ENCODE measurements at regions not wholly inside any gene's neighbourhood (a gene's known extent, or its start where the extent isn't known, plus 50 kb on each side); places are given as distances from the start of the nearest gene placed in this dataset.

DNA sequence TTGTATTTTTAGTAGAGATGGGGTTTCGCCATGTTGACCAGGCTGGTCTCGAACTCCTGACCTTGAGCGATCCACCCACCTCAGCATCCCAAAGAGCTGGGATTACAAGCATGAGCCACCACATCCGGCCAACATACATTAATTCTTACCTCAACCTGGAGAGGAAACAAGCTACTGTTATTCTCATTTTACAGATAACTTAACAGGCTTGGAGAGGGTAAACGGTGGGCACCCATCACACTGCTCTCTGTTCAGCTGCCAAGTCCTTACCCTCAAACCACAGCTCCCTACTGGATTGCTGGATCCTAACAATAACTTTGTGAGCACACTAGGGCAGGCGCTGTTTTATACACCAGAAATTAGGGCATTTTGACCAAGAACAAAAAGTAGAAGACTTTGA, 93.6 kb upstream of the BARHL2 start:
- H3K4me3 ChIP-seq (ENCODE audit: low read length), result no peak overlapping the region
- Mint-ChIP-seq H3K4me1 (peaks cover 8% of the 10 kb centered on the region), H3K36me3 (ENCODE audit: low read depth) (peaks cover 2% of the 10 kb centered on the region), H3K27ac (no peak overlapping the region), H3K27me3 (ENCODE audit: insufficient read depth) (peaks cover 26% of the 10 kb centered on the region), H3K4me3 (no peak overlapping the region), H3K9me3 (peaks cover 2% of the 10 kb centered on the region)
- no peaks in the 10 kb centered on the region for H3K27me3 ChIP-seq (ENCODE audit: control insufficient read depth, insufficient read depth, low read length, poor library complexity, severe bottlenecking)
- H3K9ac ChIP-seq (ENCODE audit: extremely low read depth, low read length, poor library complexity, severe bottlenecking), result no peak overlapping the region
- no peaks in the 10 kb centered on the region for H3K9me3 ChIP-seq (ENCODE audit: control insufficient read depth, low read length)
- H3K36me3 ChIP-seq (ENCODE audit: control insufficient read depth, insufficient read depth, low read length), result no peaks in the 10 kb centered on the region
- no peaks in the 10 kb centered on the region for H3K4me1 ChIP-seq (ENCODE audit: control insufficient read depth, insufficient read depth, low read length)
- H3K27ac ChIP-seq (ENCODE audit: low read depth, low read length), result no peak overlapping the region
- TF ChIP-seq, protein P1, sequence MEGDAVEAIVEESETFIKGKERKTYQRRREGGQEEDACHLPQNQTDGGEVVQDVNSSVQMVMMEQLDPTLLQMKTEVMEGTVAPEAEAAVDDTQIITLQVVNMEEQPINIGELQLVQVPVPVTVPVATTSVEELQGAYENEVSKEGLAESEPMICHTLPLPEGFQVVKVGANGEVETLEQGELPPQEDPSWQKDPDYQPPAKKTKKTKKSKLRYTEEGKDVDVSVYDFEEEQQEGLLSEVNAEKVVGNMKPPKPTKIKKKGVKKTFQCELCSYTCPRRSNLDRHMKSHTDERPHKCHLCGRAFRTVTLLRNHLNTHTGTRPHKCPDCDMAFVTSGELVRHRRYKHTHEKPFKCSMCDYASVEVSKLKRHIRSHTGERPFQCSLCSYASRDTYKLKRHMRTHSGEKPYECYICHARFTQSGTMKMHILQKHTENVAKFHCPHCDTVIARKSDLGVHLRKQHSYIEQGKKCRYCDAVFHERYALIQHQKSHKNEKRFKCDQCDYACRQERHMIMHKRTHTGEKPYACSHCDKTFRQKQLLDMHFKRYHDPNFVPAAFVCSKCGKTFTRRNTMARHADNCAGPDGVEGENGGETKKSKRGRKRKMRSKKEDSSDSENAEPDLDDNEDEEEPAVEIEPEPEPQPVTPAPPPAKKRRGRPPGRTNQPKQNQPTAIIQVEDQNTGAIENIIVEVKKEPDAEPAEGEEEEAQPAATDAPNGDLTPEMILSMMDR (conservative IDR thresholded peaks at IDR 0.05), result no peak
- DNase-seq, result no peak
- 96 to 100% methylated on average over 2 to 6 of the region's 6 CpGs for WGBS, 2 experiments (ENCODE audit: insufficient coverage in 1 of 2, insufficient read length in 1 of 2)

DNA sequence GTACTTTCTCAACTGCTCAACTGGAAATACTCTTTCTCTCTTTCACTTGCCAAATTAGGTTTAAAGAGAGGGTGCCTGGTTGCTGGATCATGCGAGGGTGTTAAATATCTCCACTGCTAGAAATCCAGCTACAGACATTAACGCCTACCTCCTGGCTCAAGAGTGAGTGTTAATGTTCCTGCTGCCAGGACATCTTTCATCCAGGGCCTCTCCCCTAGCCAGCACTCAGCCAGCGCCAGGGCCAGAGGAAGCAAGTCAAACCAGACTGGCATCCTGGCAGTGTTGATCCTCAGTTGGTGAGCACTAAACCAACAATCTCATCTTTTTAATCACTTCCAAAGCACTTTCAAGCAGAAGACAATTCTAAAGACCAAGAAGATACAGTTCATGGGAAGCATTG, 92.9 kb upstream of the BARHL2 start:
- peaks cover 8% of the 10 kb centered on the region for H3K4me1 Mint-ChIP-seq
- TF ChIP-seq, protein P1 (conservative IDR thresholded peaks at IDR 0.05), result no peak
- no peak overlapping the region for H3K4me3 ChIP-seq (ENCODE audit: low read length)
- H3K9ac ChIP-seq (ENCODE audit: extremely low read depth, low read length, poor library complexity, severe bottlenecking), result no peak overlapping the region
- H3K36me3 Mint-ChIP-seq (ENCODE audit: low read depth), result peaks cover 2% of the 10 kb centered on the region
- no peaks in the 10 kb centered on the region for H3K36me3 ChIP-seq (ENCODE audit: control insufficient read depth, insufficient read depth, low read length)
- peaks cover 30% of the 10 kb centered on the region for H3K27me3 Mint-ChIP-seq (ENCODE audit: insufficient read depth)
- DNase-seq, result peak; percentile 75
- no peaks in the 10 kb centered on the region for H3K27me3 ChIP-seq (ENCODE audit: control insufficient read depth, insufficient read depth, low read length, poor library complexity, severe bottlenecking)
- peaks cover 6% of the 10 kb centered on the region for H3K9me3 ChIP-seq (ENCODE audit: control insufficient read depth, low read length)
- no peaks in the 10 kb centered on the region for H3K4me1 ChIP-seq (ENCODE audit: control insufficient read depth, insufficient read depth, low read length)
- no peak overlapping the region for H3K4me3 Mint-ChIP-seq
- H3K9me3 Mint-ChIP-seq, result peaks cover 8% of the 10 kb centered on the region
- no peak overlapping the region for H3K27ac Mint-ChIP-seq
- no peak overlapping the region for H3K27ac ChIP-seq (ENCODE audit: low read depth, low read length)
- WGBS, 2 experiments (ENCODE audit: insufficient coverage in 1 of 2, insufficient read length in 1 of 2), result 76 to 86% methylated on average over 1 to 3 of the region's 3 CpGs

DNA sequence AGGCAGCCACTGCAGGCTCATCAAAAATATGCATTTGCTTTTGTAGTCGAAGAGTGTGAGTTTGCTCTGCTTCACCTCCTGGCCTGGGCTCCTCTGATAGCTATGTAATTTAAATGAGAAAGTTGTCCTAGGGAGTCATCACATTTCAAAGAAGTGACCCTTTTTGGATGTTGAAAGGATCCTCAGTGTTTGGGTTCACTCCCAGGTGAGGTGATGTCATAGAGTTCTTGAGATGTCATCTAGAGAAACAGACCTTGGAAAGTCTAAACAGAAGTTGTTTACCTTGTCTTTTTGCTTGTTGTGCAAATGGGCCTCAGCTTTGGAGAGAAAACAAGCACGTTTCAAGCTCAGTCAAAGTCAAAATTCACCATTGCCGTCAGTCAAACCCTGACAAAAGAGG, 92.0 kb upstream of the BARHL2 start:
- peaks cover 11% of the 10 kb centered on the region for H3K9me3 Mint-ChIP-seq
- H3K9ac ChIP-seq (ENCODE audit: extremely low read depth, low read length, poor library complexity, severe bottlenecking), result no peak overlapping the region

More for the DNA sequence above, 92.0 kb upstream of the BARHL2 start:
- TF ChIP-seq, protein P1 (conservative IDR thresholded peaks at IDR 0.05), result no peak
- Mint-ChIP-seq H3K27ac (no peak overlapping the region), H3K4me1 (peaks cover 8% of the 10 kb centered on the region), H3K4me3 (no peak overlapping the region), H3K36me3 (ENCODE audit: low read depth) (peaks cover 2% of the 10 kb centered on the region), H3K27me3 (ENCODE audit: insufficient read depth) (peaks cover 30% of the 10 kb centered on the region)
- H3K27me3 ChIP-seq (ENCODE audit: control insufficient read depth, insufficient read depth, low read length, poor library complexity, severe bottlenecking), result no peaks in the 10 kb centered on the region
- no peaks in the 10 kb centered on the region for H3K4me1 ChIP-seq (ENCODE audit: control insufficient read depth, insufficient read depth, low read length)
- H3K4me3 ChIP-seq (ENCODE audit: low read length), result no peak overlapping the region
- H3K36me3 ChIP-seq (ENCODE audit: control insufficient read depth, insufficient read depth, low read length), result no peaks in the 10 kb centered on the region
- peaks cover 9% of the 10 kb centered on the region for H3K9me3 ChIP-seq (ENCODE audit: control insufficient read depth, low read length)
- DNase-seq, result peak; percentile 69
- 24 to 52% methylated on average over 3 of the region's 3 CpGs for WGBS, 2 experiments (ENCODE audit: insufficient coverage in 1 of 2, insufficient read length in 1 of 2)
- H3K27ac ChIP-seq (ENCODE audit: low read depth, low read length), result no peak overlapping the region

Data from endodermal cell (in vitro differentiated cells).